ENCODE measurements at regions not wholly inside any gene's neighbourhood (a gene's known extent, or its start where the extent isn't known, plus 50 kb on each side); places are given as distances from the start of the nearest gene placed in this dataset.
A peak's percentile ranks its signal among the peaks of the same experiment; 100 is the strongest.
"Not testable (repeated sequence)": the region's sequence is repeated elsewhere in the genome, so short reads cannot be mapped to it uniquely, and the experiment has no call there.

DNA sequence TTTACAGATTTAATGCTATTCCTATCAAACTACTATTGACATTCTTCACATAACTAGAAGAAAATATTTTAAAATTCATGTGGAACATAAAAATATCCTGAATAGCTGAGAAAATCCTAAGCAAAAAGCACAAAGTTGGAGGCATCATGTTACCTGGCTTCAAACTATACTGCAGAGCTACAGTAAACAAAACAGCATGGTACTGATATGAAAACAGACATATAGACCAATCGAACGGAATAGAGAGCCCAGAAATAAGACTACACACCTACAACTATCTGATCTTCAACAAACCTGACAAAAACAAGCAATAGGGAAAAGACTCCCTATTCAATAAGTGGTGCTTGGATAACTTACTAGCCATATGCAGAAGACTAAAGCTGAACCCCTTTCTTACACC lies 273.4 kb upstream of the GRIA3 start:
- no peak for DNase-seq (ENCODE audit: low read depth)

- DNase-seq (ENCODE audit: low read depth) = no peak
These were observed 270.9 kb upstream of the GRIA3 start for GRCh38 chrX:122913134-122913533.

- DNase-seq (ENCODE audit: low read depth) = no peak
These were observed 270.3 kb upstream of the GRIA3 start for GRCh38 chrX:122913764-122914163.

- DNase-seq (ENCODE audit: low read depth) = no peak
These were observed 269.8 kb upstream of the GRIA3 start for GRCh38 chrX:122914256-122914655.

DNA sequence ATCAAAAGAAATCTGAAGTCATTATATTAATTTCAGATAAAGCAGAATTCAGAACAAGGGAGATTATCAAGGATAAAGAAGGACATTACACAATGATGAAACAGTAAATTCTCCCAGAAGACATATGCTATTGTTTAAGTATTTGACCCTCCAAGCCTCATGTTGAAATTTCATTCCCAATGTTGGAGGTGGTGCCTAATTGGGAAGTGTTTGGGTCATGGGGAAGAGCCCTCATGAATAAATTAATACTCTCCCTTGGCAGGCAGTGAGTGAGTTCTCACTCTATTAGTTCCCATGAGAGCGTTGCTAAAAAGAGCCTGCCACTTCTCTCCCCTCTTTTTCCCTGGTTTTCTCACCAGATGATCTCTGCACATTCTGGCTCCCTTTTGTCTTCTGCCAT lies 249.9 kb upstream of the GRIA3 start:
- DNase-seq (ENCODE audit: low read depth) = no peak

GRCh38 chrX:122940199-122940598 lies 243.9 kb upstream of the GRIA3 start:
- DNase-seq (ENCODE audit: low read depth) = no peak

DNA sequence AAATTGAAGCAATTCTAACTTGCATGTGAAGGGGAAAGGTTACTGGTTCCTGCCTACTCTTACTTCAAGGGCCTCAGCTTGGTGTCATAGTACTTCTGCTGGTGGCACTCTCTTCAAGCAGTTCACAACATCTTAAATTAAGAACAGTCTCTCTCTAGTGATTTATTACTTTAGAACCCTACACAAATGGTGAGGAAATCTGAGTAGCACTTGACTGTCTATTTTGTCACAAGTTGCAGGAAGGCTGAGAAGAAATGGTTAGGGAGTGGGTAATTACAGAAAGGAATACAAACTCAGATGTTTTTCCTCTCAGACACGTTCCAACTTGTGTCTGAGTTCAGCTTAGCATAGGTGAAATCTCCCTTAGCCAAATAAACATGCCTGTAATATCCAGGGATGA lies 242.3 kb upstream of the GRIA3 start:
- no peak for DNase-seq (ENCODE audit: low read depth)

- DNase-seq (ENCODE audit: low read depth) = no peak
These were observed 240.2 kb upstream of the GRIA3 start for GRCh38 chrX:122943918-122944317.

DNA sequence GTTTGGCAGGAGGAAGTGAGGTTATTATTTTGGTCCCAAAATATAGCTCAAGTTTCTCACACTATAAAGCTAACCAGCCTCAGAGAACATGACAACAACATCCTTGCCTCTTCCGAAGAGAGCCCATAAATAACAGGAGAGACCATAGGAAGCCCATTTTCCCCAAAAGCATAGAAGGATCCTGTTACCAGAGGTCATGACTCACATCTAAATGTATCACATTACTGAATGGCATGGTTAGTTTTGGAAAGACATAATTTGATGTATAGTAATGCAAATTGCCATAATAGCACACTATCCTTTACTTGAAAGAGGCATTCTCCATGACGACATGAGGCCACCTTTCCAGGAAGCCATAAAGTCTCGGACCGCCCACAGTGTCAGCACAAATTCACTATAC lies 238.8 kb upstream of the GRIA3 start:
- no peak for DNase-seq (ENCODE audit: low read depth)

DNA sequence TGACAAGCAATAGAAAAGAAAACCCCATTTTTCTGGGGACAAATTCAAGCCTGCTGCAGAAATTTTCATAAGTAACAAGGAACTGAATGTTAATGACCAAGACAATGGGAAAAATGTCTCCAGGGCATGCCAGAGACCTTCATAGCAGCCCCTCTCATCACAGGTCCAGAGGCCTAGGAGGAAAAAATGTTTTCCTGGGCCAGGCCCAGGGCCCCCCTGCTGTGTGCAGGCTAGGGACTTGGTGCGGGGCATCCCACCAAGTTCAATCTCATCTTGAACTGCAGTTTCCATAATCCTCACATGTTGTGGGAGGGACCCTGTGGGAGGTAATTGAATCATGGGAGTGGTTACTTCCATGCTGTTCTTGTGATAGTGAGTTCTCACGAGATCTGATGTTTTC lies 211.5 kb upstream of the GRIA3 start:
- DNase-seq (ENCODE audit: low read depth) = no peak

DNA sequence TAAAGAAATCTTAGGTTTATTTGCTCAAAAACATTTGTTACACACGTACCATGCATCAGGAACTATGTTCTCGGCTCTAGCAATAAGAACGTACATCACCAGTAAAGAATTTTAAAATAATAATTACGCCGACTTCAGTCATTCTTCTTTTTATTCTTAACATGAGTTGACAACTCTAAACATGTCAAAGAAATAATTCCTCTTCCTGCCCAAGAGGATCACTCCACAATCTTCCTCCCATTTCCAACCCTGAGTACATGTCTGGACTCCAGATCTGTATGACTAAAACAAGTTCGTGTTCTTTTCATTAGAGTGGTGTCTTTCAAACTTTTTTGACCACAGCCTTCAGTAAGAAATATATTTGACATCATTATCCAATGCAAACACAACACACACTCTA lies 201.6 kb upstream of the GRIA3 start:
- DNase-seq (ENCODE audit: low read depth) = no peak

- DNase-seq (ENCODE audit: low read depth) = not testable (repeated sequence)
These were observed 181.2 kb upstream of the GRIA3 start for GRCh38 chrX:123002844-123003243.

DNA sequence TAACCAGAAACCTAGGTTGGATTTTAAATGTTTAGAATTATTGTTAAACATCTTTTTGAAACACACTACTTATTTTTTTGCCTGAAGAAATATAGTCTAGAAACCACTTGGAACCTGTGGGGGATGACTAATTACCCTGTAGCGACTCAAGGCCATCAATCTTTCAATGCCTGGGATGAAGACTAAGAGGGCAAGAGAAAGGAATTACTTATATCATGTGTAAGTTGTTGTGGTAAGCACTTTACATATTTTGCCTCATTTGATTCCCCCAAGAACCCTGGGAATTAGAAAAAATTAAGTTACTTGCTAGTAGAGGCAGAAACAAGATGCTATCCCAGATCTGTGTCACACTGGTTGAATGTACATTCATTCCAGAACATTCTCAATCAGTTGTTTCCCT lies 170.9 kb upstream of the GRIA3 start:
- DNase-seq (ENCODE audit: low read depth) = no peak

- DNase-seq (ENCODE audit: low read depth) = no peak
These were observed 147.7 kb upstream of the GRIA3 start for GRCh38 chrX:123036401-123036800.

DNA sequence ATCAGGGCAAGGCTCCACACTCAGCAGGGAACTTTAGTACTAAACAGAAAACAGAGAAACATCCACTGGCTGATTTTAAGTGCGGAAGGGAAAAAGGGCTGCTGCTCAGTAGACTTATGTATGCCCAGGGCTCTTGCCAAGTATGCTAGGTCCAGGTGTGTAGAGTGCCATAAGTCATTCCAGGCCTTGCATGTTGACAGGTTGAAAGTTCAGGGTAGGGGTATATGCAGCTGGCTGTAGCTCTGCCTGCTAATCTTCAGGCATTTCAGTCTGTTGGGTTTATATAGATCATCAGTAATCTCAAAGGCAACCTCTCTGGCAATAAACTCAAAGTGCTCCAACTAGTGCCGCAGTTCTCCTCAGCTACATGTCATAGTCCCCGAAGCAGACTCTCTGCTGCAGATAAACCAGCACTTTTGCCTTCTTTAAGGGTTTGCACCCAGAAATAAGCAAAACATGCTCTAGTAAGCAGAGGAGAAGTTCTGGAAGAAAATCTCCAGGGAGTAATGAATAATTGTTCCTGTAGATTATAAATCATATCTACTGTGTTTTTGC lies 134.9 kb upstream of the GRIA3 start:
- DNase-seq (ENCODE audit: low read depth) = no peak

DNA sequence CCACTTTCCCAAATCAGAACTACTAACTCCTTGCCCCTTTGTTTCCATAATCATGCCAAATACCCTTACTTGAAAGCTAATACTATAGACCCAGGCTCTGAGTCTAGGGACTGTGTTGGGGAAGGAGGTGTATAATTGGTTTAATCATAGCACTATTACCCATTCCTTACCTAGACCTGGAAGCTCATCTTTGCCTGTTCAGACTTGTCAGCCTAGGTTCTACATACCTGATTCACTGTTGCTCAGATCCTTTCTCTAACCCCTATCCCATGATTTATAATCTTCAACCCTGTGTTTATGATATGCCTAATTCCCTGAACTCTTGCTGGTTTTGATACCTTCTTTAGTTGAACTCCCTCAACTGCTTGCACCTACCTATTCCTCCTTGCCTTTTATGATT lies 123.1 kb upstream of the GRIA3 start:
- DNase-seq (ENCODE audit: low read depth) = no peak

- DNase-seq (ENCODE audit: low read depth) = no peak
These were observed 120.0 kb upstream of the GRIA3 start for GRCh38 chrX:123064053-123064452.

- DNase-seq (ENCODE audit: low read depth) = no peak
These were observed 111.2 kb upstream of the GRIA3 start for GRCh38 chrX:123072686-123073385.

DNA sequence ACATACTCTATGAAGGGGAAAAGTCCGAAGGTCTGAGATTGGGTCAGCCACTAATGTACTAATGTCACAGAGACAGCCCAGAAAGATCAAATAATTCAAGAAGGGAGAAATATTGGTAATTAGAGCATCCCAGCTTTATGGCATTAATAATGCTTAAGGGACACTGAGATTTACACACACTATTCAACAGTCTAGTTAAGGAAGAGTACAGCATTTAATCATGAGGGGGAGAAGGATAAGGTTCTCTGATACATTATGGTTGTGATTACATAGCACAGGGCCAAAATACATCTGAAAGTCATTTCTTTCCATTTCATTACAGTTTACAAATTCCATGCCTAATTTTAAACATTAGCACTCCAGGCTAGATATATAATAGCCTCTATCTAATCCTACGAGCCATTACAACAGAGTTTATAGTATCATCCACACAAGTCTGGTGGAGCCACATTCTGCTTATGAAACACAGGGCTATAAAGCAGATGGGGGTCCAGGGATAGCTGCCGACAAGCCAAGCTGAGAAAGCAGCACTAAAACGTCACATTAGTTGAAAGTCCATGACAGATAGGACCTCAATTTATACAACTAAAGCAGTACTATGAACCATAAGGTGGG lies 108.0 kb upstream of the GRIA3 start:
- DNase-seq (ENCODE audit: low read depth) = no peak

DNA sequence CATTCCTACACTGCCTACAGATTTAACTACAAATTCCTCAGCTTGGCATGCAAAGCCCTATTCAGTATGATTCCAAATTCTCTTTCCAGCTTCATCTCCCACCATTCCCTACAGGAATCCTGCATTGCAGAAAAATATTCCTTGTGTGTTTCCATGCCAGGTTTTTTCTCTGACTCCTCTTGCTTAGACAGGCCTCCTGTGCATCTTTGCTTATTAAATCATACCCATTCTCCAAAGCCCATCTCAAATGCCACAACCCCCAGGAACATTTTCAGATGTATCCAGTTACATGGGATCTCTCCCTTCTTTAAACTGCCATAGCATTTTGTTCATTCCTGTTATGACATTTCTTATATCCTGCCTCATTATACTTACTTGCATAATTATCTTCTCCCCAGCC lies 106.4 kb upstream of the GRIA3 start:
- no peak for DNase-seq (ENCODE audit: low read depth)

- DNase-seq (ENCODE audit: low read depth) = no peak
These were observed 104.0 kb upstream of the GRIA3 start for GRCh38 chrX:123080065-123080464.

GRCh38 chrX:123081776-123082175 lies 102.3 kb upstream of the GRIA3 start:
- no peak for DNase-seq (ENCODE audit: low read depth)

DNA sequence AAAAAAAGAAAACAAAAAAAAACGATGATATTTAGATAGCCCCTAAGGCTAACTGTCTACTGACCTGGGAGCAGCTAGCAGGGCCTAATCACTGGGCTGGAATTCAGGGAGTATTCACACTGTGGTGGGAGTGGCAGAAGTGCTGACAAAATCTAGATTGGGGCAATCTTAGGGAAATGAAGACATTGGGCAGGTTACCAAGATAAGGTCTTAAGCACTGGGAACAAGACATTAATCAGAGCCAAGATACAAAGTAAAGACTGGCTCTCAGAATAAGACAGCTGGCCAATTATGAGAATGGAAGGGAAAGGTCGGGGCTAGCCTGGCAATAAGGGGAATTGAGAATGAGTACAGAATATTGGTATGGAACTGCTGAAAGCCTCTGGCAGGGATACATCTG lies 100.2 kb upstream of the GRIA3 start:
- peak; percentile 7 for DNase-seq (ENCODE audit: low read depth)

DNA sequence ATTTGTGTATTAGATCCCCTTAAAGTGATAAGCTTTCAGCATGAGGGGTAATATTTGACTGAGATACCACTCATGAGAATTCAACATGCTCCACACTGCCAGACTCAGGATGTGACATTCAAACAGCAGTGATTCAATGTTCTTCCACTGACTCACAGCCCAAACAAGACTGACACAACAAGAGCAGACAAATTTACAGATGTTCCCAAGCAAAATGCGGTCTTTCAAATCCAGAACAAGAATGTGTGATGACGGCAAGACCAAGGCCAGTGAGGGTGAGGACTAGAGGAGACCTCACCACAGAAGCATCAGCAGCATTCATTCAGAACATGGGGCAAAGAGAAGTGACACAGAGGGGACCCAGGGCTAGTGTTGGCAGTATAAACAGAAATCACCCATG lies 99.3 kb upstream of the GRIA3 start:
- DNase-seq (ENCODE audit: low read depth) = peak; percentile 56
